Uterus (tissue), 3 donors: ENCODE measurements at regions not wholly inside any gene's neighbourhood (a gene's known extent, or its start where the extent isn't known, plus 50 kb on each side); places are given as distances from the start of the nearest gene placed in this dataset.

ENCODE experiments used
- DNase-seq, 2 donors: peaks; one replicate each; pipeline ENCODE4 v3.0.0-alpha.2; 2019 to 2020
- H3K27ac ChIP-seq, 2 donors: fragments of 200-600 bp; sonication (generic); 1 replicate in 1 of 2; 2 replicates in 1 of 2; pipeline ENCODE4 v1.5.1; 2016 to 2018
- H3K27me3 ChIP-seq, 2 donors: fragments of 200-600 bp; sonication (generic); one replicate each; pipeline ENCODE4 v1.5.1; 2018 to 2019; ENCODE audit warnings: control low read depth in 1 of 2
- H3K36me3 ChIP-seq, 2 donors: fragments of 200-600 bp; sonication (generic); one replicate each; pipeline ENCODE4 v1.5.1; 2019; ENCODE audit warnings: control low read depth in 1 of 2
- H3K4me1 ChIP-seq, 2 donors: fragments of 200-600 bp; sonication (generic); one replicate each; pipeline ENCODE4 v1.5.1; 2018 to 2019; ENCODE audit warnings: control low read depth in 1 of 2
- H3K4me3 ChIP-seq, 2 donors: fragments of 200-600 bp; sonication (generic); 1 replicate in 1 of 2; 2 replicates in 1 of 2; pipeline ENCODE4 v1.5.1; 2018 to 2019; ENCODE audit warnings: mild to moderate bottlenecking in 1 of 2
- H3K9me3 ChIP-seq, 2 donors: fragments of 200-600 bp; sonication (generic); one replicate each; pipeline ENCODE4 v1.5.1; 2019; ENCODE audit warnings: control low read depth in 1 of 2
- POLR2A ChIP-seq, 2 donors: fragments of 450-650 bp; IDR thresholded peaks; one replicate each; pipeline ENCODE4 v1.6.1; 2016; ENCODE audit warnings: antibody characterized with exemption in 2 of 2, mild to moderate bottlenecking in 1 of 2, moderate library complexity in 1 of 2
- intact Hi-C: fragments of 100-400 bp; cut with DNase I; formaldehyde crosslinking; loops from one replicate; pipeline ENCODE4 v1.15.1; 2023; ENCODE audit warnings: low total_unique reads
- TF ChIP-seq, protein P1 (sequence below), 4 experiments: fragments of 200-600 bp in 2 of 4; fragments of 450-650 bp in 2 of 4; sonication (generic) in 2 of 4; IDR thresholded peaks; one replicate each; pipeline ENCODE4 v1.5.1; 2016 to 2019; ENCODE audit warnings: antibody characterized with exemption in 4 of 4, mild to moderate bottlenecking in 2 of 4, moderate library complexity in 1 of 4
- donor health status: DM: yes; HTN: yes; CAD: no.

DNA sequence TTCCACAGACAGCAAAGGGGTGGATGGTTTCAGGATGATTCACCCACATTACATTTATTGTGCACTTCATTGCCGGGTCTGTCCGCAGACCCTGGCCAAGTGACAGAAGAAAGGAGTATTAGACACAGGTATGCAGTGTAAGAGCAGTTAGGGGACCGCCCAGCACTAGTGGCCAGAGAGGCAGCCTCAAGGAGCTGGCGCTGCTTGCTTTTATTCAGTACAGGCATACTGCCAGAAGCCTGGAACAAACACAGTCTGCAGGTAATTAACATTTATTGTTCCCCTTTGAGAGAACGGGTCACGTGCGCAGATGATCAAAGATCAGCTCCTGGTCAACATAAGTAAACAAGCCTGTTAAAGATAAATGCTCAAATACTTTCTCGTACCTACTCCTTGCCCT is 1639.0 kb upstream of the IGFBP7 start:
- H3K9me3 ChIP-seq = no peaks in the 10 kb centered on the region
- no peaks in the 10 kb centered on the region for H3K36me3 ChIP-seq
- intact Hi-C loops = no loop called here
- H3K4me3 ChIP-seq = no peak overlapping the region
- H3K4me1 ChIP-seq = no peaks in the 10 kb centered on the region
- no peaks in the 10 kb centered on the region for H3K27me3 ChIP-seq
- H3K27ac ChIP-seq = no peak overlapping the region
- TF ChIP-seq, protein P1, sequence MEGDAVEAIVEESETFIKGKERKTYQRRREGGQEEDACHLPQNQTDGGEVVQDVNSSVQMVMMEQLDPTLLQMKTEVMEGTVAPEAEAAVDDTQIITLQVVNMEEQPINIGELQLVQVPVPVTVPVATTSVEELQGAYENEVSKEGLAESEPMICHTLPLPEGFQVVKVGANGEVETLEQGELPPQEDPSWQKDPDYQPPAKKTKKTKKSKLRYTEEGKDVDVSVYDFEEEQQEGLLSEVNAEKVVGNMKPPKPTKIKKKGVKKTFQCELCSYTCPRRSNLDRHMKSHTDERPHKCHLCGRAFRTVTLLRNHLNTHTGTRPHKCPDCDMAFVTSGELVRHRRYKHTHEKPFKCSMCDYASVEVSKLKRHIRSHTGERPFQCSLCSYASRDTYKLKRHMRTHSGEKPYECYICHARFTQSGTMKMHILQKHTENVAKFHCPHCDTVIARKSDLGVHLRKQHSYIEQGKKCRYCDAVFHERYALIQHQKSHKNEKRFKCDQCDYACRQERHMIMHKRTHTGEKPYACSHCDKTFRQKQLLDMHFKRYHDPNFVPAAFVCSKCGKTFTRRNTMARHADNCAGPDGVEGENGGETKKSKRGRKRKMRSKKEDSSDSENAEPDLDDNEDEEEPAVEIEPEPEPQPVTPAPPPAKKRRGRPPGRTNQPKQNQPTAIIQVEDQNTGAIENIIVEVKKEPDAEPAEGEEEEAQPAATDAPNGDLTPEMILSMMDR (IDR thresholded peaks at IDR 0.05) = no peak
- no peak for TF ChIP-seq POLR2A (IDR thresholded peaks at IDR 0.05)
- DNase-seq = no peak

DNA sequence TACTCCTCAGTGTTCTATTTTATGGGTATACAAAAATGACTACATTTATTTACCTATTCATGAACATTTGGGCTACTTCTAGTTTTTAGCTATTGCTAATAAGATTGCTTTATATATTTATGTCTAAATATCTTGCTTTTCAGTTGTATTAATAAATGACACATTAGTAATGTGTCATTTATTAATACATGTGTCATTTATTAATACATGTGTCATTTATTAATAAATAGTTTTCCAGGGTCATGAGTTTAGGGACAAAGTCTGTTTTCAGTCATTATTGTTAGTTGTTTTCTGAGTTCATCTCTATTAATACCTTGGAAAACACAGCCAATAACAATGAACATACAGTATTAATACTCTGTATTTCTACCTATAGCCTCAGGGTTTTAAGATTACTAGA is 1630.7 kb upstream of the IGFBP7 start:
- Histone ChIP-seq H3K27ac (no peak overlapping the region), H3K36me3 (no peaks in the 10 kb centered on the region), H3K9me3 (no peaks in the 10 kb centered on the region), H3K27me3 (no peaks in the 10 kb centered on the region), H3K4me1 (no peaks in the 10 kb centered on the region), H3K4me3 (no peak overlapping the region)
- DNase-seq = no peak
- intact Hi-C loops = no loop called here
- TF ChIP-seq POLR2A (IDR thresholded peaks at IDR 0.05) = no peak
- TF ChIP-seq, protein P1 (IDR thresholded peaks at IDR 0.05) = no peak

DNA sequence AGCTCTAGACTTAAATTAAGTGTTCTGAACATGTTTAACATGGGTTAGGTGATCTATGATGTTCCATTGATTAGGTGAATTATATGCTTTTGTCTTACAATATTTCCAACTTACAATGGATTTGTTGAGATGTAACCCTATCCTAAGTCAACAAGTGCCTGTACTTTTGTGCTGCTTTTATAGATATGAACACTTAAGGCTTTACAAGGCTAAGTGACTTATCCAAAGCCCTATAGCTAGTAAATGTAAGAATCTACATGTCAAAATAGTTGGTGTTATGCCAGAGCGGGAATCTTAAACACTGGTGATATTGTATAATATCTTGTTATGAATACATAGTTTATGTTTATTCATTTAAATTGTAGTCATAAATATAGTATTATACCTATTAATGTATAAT is 1629.1 kb upstream of the IGFBP7 start:
- no peaks in the 10 kb centered on the region for H3K27me3 ChIP-seq
- TF ChIP-seq, protein P1 (IDR thresholded peaks at IDR 0.05) = no peak
- no peak for TF ChIP-seq POLR2A (IDR thresholded peaks at IDR 0.05)
- H3K4me3 ChIP-seq = no peak overlapping the region
- H3K36me3 ChIP-seq = no peaks in the 10 kb centered on the region
- no peak overlapping the region for H3K27ac ChIP-seq
- intact Hi-C loops = no loop called here
- no peaks in the 10 kb centered on the region for H3K9me3 ChIP-seq
- no peaks in the 10 kb centered on the region for H3K4me1 ChIP-seq
- no peak for DNase-seq

DNA sequence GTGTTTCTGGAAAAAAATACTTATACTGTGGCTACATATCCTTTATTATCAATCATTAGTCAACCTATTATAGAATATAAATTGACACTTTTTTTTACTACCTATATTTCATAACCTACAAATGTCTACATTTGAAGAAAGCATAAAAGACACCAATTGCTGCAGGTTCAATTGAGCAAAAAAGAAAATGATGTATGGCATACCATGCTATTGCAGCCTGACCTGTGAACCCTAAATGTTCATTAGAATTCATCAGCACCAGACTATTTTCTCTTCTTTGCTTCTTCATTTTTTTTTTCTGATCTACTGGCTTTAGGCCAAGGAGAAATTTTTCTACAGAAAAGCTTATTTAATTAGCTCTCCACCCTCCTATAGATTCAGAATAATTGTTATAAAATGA is 1628.2 kb upstream of the IGFBP7 start:
- no peak for DNase-seq
- Histone ChIP-seq H3K9me3 (no peaks in the 10 kb centered on the region), H3K4me1 (no peaks in the 10 kb centered on the region), H3K4me3 (no peak overlapping the region), H3K36me3 (no peaks in the 10 kb centered on the region), H3K27me3 (no peaks in the 10 kb centered on the region), H3K27ac (no peak overlapping the region)
- no peak for TF ChIP-seq POLR2A (IDR thresholded peaks at IDR 0.05)
- TF ChIP-seq, protein P1 (IDR thresholded peaks at IDR 0.05) = no peak
- intact Hi-C loops = no loop called here

DNA sequence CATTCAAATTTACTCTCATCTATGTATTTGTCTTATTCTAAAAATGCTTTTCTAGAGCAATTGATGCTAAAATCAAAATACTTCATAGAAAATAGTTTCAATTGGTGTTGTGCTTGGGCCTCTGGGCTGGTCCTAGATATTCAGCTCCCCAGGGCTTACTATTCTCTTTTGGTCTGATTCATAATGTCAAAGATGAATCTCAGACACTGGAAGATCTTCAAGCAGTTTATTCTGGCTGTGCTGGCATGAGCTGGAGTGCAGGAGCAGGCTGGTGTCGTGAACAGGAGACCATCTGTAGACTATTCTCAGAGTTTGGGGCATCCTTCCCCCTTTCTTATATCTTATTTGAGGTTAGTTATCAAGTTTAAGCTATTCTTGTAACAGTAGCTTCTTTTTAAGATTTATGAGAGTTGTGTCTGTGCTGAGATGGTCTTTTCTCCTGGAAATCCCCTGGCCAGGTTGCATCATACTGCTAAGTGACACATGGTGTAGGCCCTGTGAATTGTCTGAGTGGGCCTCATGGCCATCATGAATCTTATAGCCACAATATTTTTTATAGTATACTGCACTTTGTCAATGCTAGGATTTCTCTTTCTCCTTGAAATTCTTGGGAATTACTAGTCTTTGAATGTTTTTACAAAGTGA is 1624.0 kb upstream of the IGFBP7 start:
- TF ChIP-seq, protein P1 (IDR thresholded peaks at IDR 0.05) = no peak
- no peak for TF ChIP-seq POLR2A (IDR thresholded peaks at IDR 0.05)
- Histone ChIP-seq H3K27ac (no peak overlapping the region), H3K9me3 (no peaks in the 10 kb centered on the region), H3K36me3 (no peaks in the 10 kb centered on the region), H3K4me3 (no peak overlapping the region), H3K4me1 (no peaks in the 10 kb centered on the region), H3K27me3 (no peaks in the 10 kb centered on the region)
- intact Hi-C loops = no loop called here
- DNase-seq = no peak
